ENCODE measurements at regions not wholly inside any gene's neighbourhood (a gene's known extent, or its start where the extent isn't known, plus 50 kb on each side); places are given as distances from the start of the nearest gene placed in this dataset.

- H3K9me3 ChIP-seq (ENCODE audit: low read depth): no peaks in the 10 kb centered on the region
- TF ChIP-seq CTCF (IDR thresholded peaks at IDR 0.05; ENCODE audit: poor library complexity) (no peak), EZH2phosphoT487 (IDR thresholded peaks at IDR 0.05; ENCODE audit: low read depth, severe bottlenecking, unreplicated experiment) (no peak), EZH2 (IDR thresholded peaks at IDR 0.05; ENCODE audit: borderline replicate concordance) (no peak)
- H3K9me2 ChIP-seq (replicated peaks; ENCODE audit: insufficient read depth): no peaks in the 10 kb centered on the region
- no peak overlapping the region for H3K27ac ChIP-seq
- no peak for DNase-seq (ENCODE audit: low spot score)
- H3K4me2 ChIP-seq: no peak overlapping the region
- H3K36me3 ChIP-seq (replicated peaks; ENCODE audit: insufficient read depth, low read depth): no peaks in the 10 kb centered on the region
- no peak overlapping the region for H3K4me3 ChIP-seq
- no peaks in the 10 kb centered on the region for H3K79me2 ChIP-seq
- WGBS (ENCODE audit: low lambda C conversion rate, missing lambda C conversion rate): 0% methylated on average over 1 of the region's 2 CpGs
- no peaks in the 10 kb centered on the region for H4K20me1 ChIP-seq (ENCODE audit: insufficient read depth, poor library complexity, severe bottlenecking)
- no peak overlapping the region for H2AFZ ChIP-seq
- H3K27me3 ChIP-seq: no peaks in the 10 kb centered on the region
- no peaks in the 10 kb centered on the region for H3K4me1 ChIP-seq (ENCODE audit: insufficient read depth)
These were observed 83.3 kb downstream of the PTTG1 start for GRCh38 chr5:160504906-160505305.

GRCh38 chr5:160506006-160507004 lies 84.7 kb downstream of the PTTG1 start:
- Histone ChIP-seq H4K20me1 (ENCODE audit: insufficient read depth, poor library complexity, severe bottlenecking) (no peaks in the 10 kb centered on the region), H3K27ac (no peak overlapping the region), H3K4me1 (ENCODE audit: insufficient read depth) (no peaks in the 10 kb centered on the region), H3K79me2 (no peaks in the 10 kb centered on the region), H3K9me2 (replicated peaks; ENCODE audit: insufficient read depth) (no peaks in the 10 kb centered on the region), H3K9me3 (ENCODE audit: low read depth) (no peaks in the 10 kb centered on the region), H2AFZ (no peak overlapping the region), H3K4me3 (no peak overlapping the region), H3K4me2 (no peak overlapping the region), H3K36me3 (replicated peaks; ENCODE audit: insufficient read depth, low read depth) (no peaks in the 10 kb centered on the region), H3K27me3 (no peaks in the 10 kb centered on the region)
- TF ChIP-seq EZH2 (IDR thresholded peaks at IDR 0.05; ENCODE audit: borderline replicate concordance) (no peak), CTCF (IDR thresholded peaks at IDR 0.05; ENCODE audit: poor library complexity) (no peak), EZH2phosphoT487 (IDR thresholded peaks at IDR 0.05; ENCODE audit: low read depth, severe bottlenecking, unreplicated experiment) (no peak)
- WGBS (ENCODE audit: low lambda C conversion rate, missing lambda C conversion rate): 80% methylated on average over 18 of the region's 18 CpGs
- peak; percentile 28 for DNase-seq (ENCODE audit: low spot score)

- Histone ChIP-seq H3K27ac (no peak overlapping the region), H3K4me3 (no peak overlapping the region), H3K9me2 (replicated peaks; ENCODE audit: insufficient read depth) (no peaks in the 10 kb centered on the region), H3K27me3 (no peaks in the 10 kb centered on the region), H3K4me1 (ENCODE audit: insufficient read depth) (no peaks in the 10 kb centered on the region), H3K9me3 (ENCODE audit: low read depth) (no peaks in the 10 kb centered on the region), H2AFZ (no peak overlapping the region), H4K20me1 (ENCODE audit: insufficient read depth, poor library complexity, severe bottlenecking) (no peaks in the 10 kb centered on the region), H3K79me2 (no peaks in the 10 kb centered on the region), H3K4me2 (no peak overlapping the region), H3K36me3 (replicated peaks; ENCODE audit: insufficient read depth, low read depth) (no peaks in the 10 kb centered on the region)
- no peak for TF ChIP-seq CTCF (IDR thresholded peaks at IDR 0.05; ENCODE audit: poor library complexity)
- TF ChIP-seq EZH2phosphoT487 (IDR thresholded peaks at IDR 0.05; ENCODE audit: low read depth, severe bottlenecking, unreplicated experiment): no peak
- TF ChIP-seq EZH2 (IDR thresholded peaks at IDR 0.05; ENCODE audit: borderline replicate concordance): no peak
- 67% methylated on average over 5 of the region's 5 CpGs for WGBS (ENCODE audit: low lambda C conversion rate, missing lambda C conversion rate)
- DNase-seq (ENCODE audit: low spot score): no peak
These were observed 85.6 kb downstream of the PTTG1 start for GRCh38 chr5:160507221-160507721.
